Right ventricle myocardium inferior (tissue), 1 donor: ENCODE measurements at regions not wholly inside any gene's neighbourhood (a gene's known extent, or its start where the extent isn't known, plus 50 kb on each side); places are given as distances from the start of the nearest gene placed in this dataset.

Source experiments
- ATAC-seq: fragments of 200-7000 bp; cut with Tn5 transposase; one replicate; pipeline ENCODE4 v1.9.1; 2020; ENCODE audit warnings: mild to moderate bottlenecking, moderate library complexity
- DNase-seq: peaks from one replicate; pipeline ENCODE4 v3.0.0; 2021; ENCODE audit errors: missing footprints
- intact Hi-C: fragments of 100-400 bp; cut with DNase I; formaldehyde crosslinking; loops from one replicate; pipeline ENCODE4 v1.11.0; 2022
- donor health status: DM: no; HTN: yes; CAD: no; lungs with severe emphysema.

DNA sequence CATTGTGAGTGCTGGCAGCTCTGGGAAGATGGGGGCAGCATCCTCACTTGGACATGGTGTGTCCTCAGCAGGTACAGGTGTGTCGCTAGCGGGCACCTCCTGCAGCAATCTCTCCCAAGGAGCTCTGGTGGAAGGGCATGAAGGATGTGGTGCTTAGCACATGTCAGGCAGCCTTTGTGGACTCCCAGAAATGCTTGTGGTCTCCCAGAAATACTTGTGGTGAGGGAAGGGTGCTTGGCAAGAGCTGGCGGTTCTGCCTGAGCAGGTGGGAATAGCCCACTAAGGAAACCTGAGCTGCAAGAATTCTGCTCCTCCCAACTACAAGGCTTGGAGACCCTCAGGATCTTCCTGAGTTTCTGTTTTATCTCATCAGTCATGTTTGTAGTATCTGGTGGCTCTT is 371.6 kb downstream of the PRDM2 start:
- ATAC-seq (no peak), DNase-seq (no peak)
- intact Hi-C loops, result no loop called here

DNA sequence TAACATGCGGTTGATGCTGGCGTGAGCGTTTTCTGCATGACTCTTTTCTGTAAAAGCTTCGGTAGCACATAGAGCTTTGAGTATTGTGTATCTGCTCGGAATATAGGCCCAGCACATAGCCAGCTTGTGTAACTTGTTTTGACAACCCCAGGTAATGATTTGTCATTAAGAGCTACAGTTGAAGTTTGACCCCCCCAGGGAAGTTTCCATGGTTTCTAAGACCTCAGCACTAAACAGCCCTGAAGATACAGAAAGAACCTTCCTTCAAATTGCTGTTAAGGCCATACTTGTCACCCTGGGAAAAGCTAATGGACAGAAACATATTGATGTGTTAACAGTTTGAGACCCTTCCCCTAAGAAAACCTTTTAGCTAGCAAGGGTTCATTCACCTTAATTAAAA is 380.7 kb downstream of the PRDM2 start:
- intact Hi-C loops, result no loop called here
- no peak for DNase-seq
- ATAC-seq, result no peak

GRCh38 chr1:14082331-14082730 is 382.3 kb downstream of the PRDM2 start:
- no peak for DNase-seq
- ATAC-seq, result no peak
- intact Hi-C loops, result no loop called here

GRCh38 chr1:14083277-14083676 is 383.3 kb downstream of the PRDM2 start:
- intact Hi-C loops, result no loop called here
- no peak for DNase-seq
- no peak for ATAC-seq

DNA sequence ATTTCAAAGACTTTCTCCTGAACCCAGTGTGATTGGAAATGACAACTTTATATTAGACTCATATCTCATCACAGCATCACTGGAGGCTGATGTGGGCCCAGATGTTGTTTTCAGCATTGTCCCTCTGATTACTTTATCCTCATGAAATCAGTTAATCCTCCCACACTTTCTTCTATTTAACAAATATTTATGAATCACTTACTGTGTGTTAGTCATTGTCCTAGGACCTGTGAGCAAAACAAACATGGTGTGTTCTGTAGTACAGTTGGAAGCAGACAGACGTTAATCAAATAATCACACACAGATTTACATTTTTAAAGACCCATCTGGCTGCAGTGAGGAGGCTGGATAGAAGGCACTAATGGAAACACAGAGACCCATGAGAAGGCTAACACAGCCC is 383.7 kb downstream of the PRDM2 start:
- intact Hi-C loops, result no loop called here
- no peak for ATAC-seq
- DNase-seq, result no peak

DNA sequence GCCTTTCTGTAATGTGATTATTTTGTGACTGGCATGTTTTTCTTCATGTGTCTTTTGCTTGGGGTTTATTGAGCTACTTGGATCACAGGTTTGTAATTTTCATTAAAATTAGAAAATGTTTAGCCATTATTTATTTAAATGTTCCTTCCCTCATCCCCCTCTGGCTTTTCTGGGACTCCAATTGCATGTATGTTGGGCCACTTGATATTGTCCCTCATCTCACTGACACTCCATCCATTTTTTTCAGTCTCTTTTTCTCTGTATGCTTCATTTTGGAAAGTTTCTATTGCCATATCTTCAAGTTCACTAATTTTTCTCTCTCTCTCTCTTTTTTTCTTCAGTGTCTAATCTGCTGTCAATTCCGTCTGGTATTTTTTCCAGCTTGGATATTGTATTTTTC is 390.1 kb downstream of the PRDM2 start:
- intact Hi-C loops, result no loop called here

DNA sequence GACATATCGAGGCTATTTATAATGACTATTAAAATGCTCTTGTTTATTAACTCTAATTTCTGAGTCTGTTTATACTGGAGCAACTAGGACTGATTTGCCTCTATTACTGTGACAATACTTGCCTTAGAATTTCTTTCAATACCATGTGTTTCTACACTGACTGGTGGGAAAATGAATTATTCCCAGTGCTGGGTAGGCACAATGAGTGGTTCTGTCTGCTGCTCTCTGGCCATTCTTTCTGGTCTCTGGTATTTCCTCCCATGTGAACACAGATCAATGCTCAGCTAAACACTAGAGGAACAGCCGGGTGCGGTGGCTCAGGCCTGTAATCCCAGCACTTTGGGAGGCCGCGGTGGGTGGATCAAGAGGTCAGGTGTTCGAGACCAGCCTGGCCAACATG is 390.5 kb downstream of the PRDM2 start:
- intact Hi-C loops, result no loop called here
- ATAC-seq, result no peak
- DNase-seq, result no peak

More for the DNA sequence above, 390.1 kb downstream of the PRDM2 start:
- DNase-seq, result no peak
- no peak for ATAC-seq

DNA sequence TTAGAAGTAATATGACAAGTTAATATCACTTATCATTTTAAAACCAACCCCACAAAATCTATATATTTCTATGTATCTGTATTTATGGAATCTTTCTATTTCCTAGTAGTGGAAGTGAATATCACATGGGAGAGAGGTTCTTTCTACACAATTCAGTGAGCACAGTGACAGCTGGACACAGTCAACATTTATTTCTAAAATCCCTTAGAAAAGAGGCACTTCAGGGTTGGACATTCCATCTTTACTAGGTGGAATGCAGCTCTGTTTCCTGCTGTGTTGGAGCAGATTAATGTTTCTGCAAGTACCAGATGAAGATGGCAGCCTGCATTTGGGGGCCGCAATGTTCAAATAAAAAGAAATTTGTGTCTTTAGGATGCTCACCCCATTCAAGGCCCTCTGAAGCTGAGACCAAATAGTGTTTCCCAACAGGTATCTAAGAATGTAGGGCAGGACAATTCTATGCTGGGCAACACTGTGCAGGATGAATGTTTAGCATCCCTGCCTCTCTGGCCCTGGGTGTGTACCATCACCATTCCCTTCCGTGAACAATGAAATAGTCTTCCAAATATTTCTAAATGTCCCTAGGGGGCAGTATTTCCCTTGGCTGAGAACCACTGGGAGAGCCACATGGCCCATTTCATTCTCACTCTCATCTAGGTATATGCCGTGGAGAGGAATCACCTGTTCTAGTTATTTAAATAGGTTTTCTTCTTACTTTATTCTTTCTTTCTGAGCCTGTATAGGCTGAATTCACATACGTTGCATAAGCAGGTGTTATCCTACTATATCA is 394.8 kb downstream of the PRDM2 start:
- DNase-seq, result no peak
- ATAC-seq, result peak; percentile 39
- intact Hi-C loops, result no loop called here

DNA sequence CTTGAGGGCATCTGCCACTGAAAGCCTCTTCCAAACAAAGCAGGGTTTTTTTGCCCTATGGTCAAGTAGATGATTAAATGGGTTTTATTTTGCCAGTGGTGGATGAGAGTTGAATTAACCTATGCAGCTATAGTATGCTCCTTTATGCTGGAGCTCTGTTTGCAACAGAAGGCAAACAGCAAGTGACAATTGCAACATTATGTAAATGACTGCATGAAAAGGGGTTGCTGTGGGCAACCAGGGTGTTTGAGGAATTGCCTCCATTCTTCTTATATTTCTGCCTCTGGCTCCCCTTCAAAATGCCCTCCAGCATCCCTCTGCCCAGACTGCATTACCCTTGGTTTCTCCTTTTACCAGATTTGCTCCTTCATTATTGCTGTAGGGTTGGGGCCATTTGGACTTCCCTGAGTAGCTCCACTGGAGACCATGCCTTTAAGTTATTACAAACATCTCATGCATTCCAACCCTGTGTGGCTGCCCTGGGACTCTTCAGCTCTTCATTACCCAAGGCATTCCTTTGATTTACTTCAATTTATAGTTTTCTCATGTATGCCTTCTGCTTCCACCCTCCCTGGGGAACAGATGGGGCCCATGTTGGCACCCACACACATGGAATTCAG is 398.4 kb downstream of the PRDM2 start:
- DNase-seq (no peak), ATAC-seq (no peak)
- intact Hi-C loops, result no loop called here

DNA sequence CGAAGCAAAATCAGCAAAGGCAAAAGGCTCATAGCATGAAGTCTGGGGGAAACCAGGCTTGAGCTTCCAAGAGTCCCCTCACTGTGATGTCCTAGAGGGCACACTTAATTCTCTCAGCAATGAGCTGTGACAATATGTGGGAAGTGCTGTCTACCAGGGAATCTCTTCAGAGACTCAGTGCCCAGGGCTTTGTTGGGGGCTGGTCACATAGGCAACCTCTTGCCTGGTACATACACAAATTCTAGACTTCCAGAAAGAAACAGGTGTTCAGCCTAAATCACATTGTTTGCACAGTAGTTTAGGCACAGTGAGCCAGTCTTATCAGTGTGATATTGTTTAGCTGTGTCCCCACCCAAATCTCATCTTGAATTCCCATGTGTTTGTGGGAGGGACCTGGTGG is 400.5 kb downstream of the PRDM2 start:
- DNase-seq, result no peak
- intact Hi-C loops, result no loop called here
- no peak for ATAC-seq

DNA sequence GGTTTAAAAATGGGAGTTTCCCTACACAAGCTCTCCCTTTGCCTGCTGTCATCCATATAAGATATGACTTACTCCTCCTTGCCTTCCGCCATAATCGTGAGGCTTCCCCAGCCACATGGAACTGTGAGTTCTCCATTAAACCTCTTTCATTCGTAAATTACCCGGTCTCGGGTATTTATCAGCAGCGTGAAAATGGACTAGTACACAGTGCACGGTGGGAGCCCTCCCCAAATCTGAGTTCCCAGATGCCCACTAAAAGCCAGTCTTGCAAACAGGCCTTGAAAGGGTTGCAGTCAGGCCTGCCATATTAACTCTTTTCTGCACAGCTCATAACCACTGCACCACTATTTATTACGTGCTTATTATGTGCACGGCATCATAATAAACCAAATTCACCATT is 400.9 kb downstream of the PRDM2 start:
- DNase-seq (no peak), ATAC-seq (no peak)
- intact Hi-C loops, result no loop called here

- ATAC-seq, result no peak
- intact Hi-C loops, result no loop called here
- DNase-seq, result no peak
Observed at GRCh38 chr1:14102180-14102579, 402.2 kb downstream of the PRDM2 start.

DNA sequence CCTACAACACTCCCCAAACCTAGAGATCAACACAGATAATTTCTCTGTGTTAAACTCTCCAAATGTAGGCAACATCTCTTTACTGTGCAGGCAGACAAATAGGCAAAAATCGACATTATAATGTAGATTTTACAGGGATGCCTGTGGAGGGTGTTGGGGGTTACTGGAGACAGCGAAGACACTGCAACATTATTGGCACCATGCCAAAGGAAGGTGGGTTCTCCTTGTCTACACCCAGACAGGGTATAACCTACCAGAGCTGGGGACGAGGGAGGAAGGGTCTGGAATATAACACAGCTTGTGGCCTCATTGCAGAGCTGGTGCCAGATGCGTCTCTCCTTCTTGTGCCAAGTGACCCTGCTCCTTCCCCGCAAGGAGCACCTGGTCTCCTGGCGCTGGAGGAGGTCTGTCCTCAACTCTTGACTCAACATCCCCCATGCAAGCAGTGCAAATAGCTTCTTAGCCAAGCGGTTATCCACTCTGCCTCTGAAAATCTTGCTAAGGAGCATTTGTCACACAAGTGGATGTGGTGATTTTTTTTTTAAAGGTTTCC is 404.0 kb downstream of the PRDM2 start:
- DNase-seq (no peak), ATAC-seq (no peak)
- intact Hi-C loops, result no loop called here

DNA sequence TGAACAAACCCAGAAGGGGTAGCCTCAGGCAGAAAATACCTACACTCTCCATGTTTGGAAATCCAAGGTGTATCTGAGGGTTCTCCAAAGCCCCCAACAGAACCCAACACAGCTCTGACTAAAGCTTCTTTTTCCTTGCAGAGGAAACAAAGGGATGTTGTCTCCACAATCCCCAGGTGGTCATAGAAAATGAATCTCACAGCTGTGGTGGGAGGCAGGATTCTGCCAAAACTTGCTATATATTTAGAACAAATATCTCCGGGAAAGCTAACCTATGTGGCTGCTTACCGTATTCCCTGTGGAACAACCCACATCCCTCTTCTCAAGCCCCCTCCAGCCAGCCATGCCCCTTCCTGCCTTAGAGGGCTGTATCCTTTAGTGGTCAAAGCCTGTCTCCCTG is 406.1 kb downstream of the PRDM2 start:
- no peak for DNase-seq
- intact Hi-C loops, result no loop called here
- no peak for ATAC-seq

DNA sequence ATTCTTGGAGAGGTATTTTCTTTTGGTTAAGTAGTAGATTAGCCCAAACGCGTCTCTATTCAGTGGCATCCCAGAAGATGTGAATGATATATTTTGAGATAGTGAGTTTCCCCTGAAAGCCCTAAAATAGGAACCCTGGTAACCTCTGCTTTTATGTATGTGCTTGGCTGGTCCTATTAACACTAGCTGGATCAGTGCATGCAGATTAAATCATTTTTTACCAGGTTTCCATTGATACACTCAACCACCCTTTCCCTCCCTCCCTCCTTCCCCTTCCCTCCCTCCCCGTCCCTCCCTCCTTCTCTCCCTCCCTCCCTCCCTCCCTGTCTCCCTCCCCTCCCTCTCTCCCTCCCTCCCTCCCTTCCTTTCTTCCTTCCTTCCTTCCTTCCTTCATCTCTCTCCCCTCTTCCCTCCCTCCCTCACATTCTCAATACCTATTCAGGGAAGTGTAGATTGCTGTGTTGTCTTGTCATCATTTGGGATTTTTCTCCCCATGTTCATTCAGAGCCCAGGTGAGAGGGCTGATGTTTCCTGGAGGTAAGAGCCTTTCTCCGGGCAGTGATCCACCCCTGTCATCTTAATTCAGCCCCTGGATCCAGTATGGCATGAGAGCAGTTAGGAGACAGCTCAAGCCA is 406.8 kb downstream of the PRDM2 start:
- ATAC-seq, result no peak
- intact Hi-C loops, result no loop called here
- no peak for DNase-seq

- DNase-seq, result no peak
- ATAC-seq, result peak; percentile 61
- intact Hi-C loops, result no loop called here
Observed at GRCh38 chr1:14108356-14109275, 408.6 kb downstream of the PRDM2 start.

GRCh38 chr1:14109276-14109635 is 409.3 kb downstream of the PRDM2 start:
- intact Hi-C loops, result no loop called here
- DNase-seq (no peak), ATAC-seq (no peak)

DNA sequence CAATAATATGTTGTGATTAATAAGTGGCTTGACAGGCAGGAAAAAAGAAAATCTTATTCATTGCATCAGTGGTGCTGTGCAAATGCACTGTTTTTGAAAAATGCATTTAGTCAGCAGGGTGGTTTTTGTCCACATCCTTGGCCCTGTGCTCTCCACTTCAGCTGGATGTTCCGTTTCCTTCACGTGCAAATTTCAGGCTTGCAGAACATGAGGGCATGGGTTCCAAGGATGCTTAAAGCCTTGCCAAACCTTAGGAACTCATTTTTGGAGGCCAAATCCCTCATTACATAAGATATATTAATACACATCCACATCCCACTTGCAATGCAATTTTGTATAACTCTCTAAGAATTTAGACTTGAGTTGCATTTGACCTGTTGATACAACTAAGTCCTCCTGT is 410.1 kb downstream of the PRDM2 start:
- DNase-seq (no peak), ATAC-seq (no peak)
- intact Hi-C loops, result loop anchor here (5.0 kb wide), 2 partner anchors 622 to 937 kb away; no protein-coding TSS in a partner anchor

DNA sequence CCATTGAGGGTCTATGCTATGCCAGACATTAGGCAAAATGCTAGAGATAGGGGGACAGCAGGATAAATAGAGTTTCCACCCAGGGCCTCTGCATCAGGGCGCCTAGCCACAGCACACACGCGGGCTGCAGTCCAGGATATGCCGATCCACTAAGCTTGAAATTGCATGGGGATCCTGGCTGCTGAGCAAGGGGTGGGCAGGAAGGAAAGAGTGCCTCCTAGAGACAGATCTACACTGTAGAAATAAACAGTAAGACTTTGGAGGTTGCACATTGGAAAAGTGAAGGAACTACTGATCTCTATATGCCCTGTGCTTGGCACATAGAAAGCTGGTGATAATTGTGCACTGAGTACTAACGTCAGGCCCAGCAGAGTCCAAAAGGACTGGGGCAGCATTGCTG is 411.1 kb downstream of the PRDM2 start:
- no peak for DNase-seq
- intact Hi-C loops, result loop anchor here (5.0 kb wide), 2 partner anchors 621 to 936 kb away; no protein-coding TSS in a partner anchor
- ATAC-seq, result no peak
